Erythroblast (primary cell): ENCODE measurements at regions not wholly inside any gene's neighbourhood (a gene's known extent, or its start where the extent isn't known, plus 50 kb on each side); places are given as distances from the start of the nearest gene placed in this dataset.

Source experiments
- GATA1 ChIP-seq: IDR thresholded peaks from 2 replicates; pipeline ENCODE4 v1.6.1; 2011; ENCODE audit warnings: low read depth, mild to moderate bottlenecking, control low read depth, low read length, moderate library complexity
- POLR2A ChIP-seq: IDR thresholded peaks from 2 replicates; pipeline ENCODE4 v1.6.1; 2011; ENCODE audit warnings: mild to moderate bottlenecking, low read length

DNA sequence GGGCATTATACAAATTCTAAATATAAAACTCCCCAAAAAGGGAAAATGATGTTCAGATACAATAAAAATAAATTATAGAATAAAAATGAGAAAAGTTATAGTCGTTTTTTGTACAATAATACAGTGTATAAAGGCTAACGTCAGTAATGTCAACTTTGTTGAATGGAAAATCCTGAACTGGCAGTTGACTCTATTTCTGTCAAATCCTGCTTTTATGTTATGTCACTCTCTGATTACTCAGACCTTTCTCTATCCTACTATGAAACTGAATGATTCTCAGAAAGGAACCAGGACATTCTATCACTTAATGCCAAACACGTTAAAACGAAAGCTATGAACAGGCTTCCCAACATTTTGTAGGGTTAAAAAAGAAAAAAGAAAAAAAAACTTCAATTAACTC is 636.4 kb downstream of the USP25 start:
- TF ChIP-seq POLR2A (no peak), GATA1 (no peak)
